GM23338 (cell line): ENCODE measurements at regions not wholly inside any gene's neighbourhood (a gene's known extent, or its start where the extent isn't known, plus 50 kb on each side); places are given as distances from the start of the nearest gene placed in this dataset.

ENCODE experiments used
- ATAC-seq: fragments of 200-7000 bp; cut with Tn5 transposase; 3 replicates; pipeline ENCODE4 v1.9.1; 2020
- DNase-seq: peaks from one replicate; pipeline ENCODE4 v3.0.0-alpha.2; 2015; ENCODE audit warnings: low spot score
- H2AFZ ChIP-seq: fragments of 200-600 bp; sonication (generic); 2 replicates; pipeline ENCODE4 v1.8.0; 2016; ENCODE audit warnings: antibody characterized with exemption, mild to moderate bottlenecking, moderate library complexity
- H3F3A ChIP-seq: fragments of 200-600 bp; sonication (generic); replicated peaks from 2 replicates; pipeline ENCODE4 v1.8.0; 2017; ENCODE audit warnings: antibody characterized with exemption, mixed run types, low read depth
- H3K27ac ChIP-seq: fragments of 200-600 bp; sonication (generic); 2 replicates; pipeline ENCODE4 v1.6.1; 2016; ENCODE audit warnings: low read depth
- H3K27me3 ChIP-seq: fragments of 200-600 bp; sonication (generic); 2 replicates; pipeline ENCODE4 v1.8.0; 2016; ENCODE audit warnings: mild to moderate bottlenecking, mixed run types, moderate library complexity; ENCODE audit not compliant: insufficient read depth
- H3K36me3 ChIP-seq: fragments of 200-600 bp; sonication (generic); 2 replicates; pipeline ENCODE4 v1.8.0; 2016; ENCODE audit warnings: mild to moderate bottlenecking; ENCODE audit not compliant: insufficient read depth
- H3K4me1 ChIP-seq: fragments of 200-600 bp; sonication (generic); 2 replicates; pipeline ENCODE4 v1.8.0; 2016; ENCODE audit warnings: mild to moderate bottlenecking, moderate library complexity; ENCODE audit not compliant: insufficient read depth
- H3K4me2 ChIP-seq: fragments of 200-600 bp; sonication (generic); 2 replicates; pipeline ENCODE4 v1.7.1; 2017; ENCODE audit warnings: mixed run types
- H3K4me3 ChIP-seq: fragments of 200-600 bp; sonication (generic); 2 replicates; pipeline ENCODE4 v1.6.1; 2016; ENCODE audit warnings: mixed run types
- H3K79me2 ChIP-seq: fragments of 200-600 bp; sonication (generic); replicated peaks from 2 replicates; pipeline ENCODE4 v1.8.0; 2017; ENCODE audit warnings: mild to moderate bottlenecking; ENCODE audit not compliant: insufficient read depth
- H3K9me2 ChIP-seq: fragments of 200-600 bp; sonication (generic); 2 replicates; pipeline ENCODE4 v1.8.0; 2017; ENCODE audit not compliant: insufficient read depth
- H4K20me1 ChIP-seq: fragments of 200-600 bp; sonication (generic); replicated peaks from 2 replicates; pipeline ENCODE4 v1.8.0; 2017; ENCODE audit warnings: mild to moderate bottlenecking; ENCODE audit not compliant: insufficient read depth
- H3K27ac Mint-ChIP-seq: 2 replicates; pipeline ENCODE4 v1.8.0; 2020; ENCODE audit warnings: inconsistent platforms, mild to moderate bottlenecking, moderate library complexity, mixed read lengths
- H3K27me3 Mint-ChIP-seq: 3 replicates; pipeline ENCODE4 v1.8.0; 2022; ENCODE audit warnings: low read depth, mild to moderate bottlenecking, moderate library complexity, mixed read lengths, inconsistent platforms; ENCODE audit not compliant: insufficient read depth, poor library complexity
- H3K36me3 Mint-ChIP-seq: 3 replicates; pipeline ENCODE4 v1.8.0; 2021; ENCODE audit warnings: low read depth, mild to moderate bottlenecking, inconsistent platforms, moderate library complexity, mixed read lengths
- H3K4me1 Mint-ChIP-seq: 3 replicates; pipeline ENCODE4 v1.8.0; 2020; ENCODE audit warnings: mild to moderate bottlenecking, inconsistent platforms, mixed read lengths
- H3K4me3 Mint-ChIP-seq: 3 replicates; pipeline ENCODE4 v1.8.0; 2021; ENCODE audit warnings: moderate library complexity, mild to moderate bottlenecking, inconsistent platforms, mixed read lengths
- H3K9me3 Mint-ChIP-seq: 3 replicates; pipeline ENCODE4 v1.8.0; 2020; ENCODE audit warnings: moderate library complexity, mild to moderate bottlenecking, inconsistent platforms, mixed read lengths
- CREB1 ChIP-seq: fragments of 250-450 bp; sonication (Bioruptor Pico); IDR thresholded peaks from 2 replicates; pipeline ENCODE4 v1.5.0; 2020; ENCODE audit warnings: low read depth, mild to moderate bottlenecking, moderate library complexity
- CTCF ChIP-seq, 2 experiments: fragments of 200-600 bp in 1 of 2; sonication (generic) in 1 of 2; conservative IDR thresholded peaks; 2 replicates each; pipeline versions ENCODE4 v1.5.1 to v1.6.1; 2016 to 2017; ENCODE audit warnings: antibody characterized with exemption in 2 of 2, low read depth in 2 of 2, mild to moderate bottlenecking in 2 of 2, moderate library complexity in 1 of 2
- ETS1 ChIP-seq: IDR thresholded peaks from 2 replicates; pipeline ENCODE4 v1.6.1; 2016; ENCODE audit warnings: antibody characterized with exemption
- EZH2 ChIP-seq: fragments of 200-600 bp; sonication (generic); IDR thresholded peaks from one replicate; pipeline ENCODE4 v1.8.0; 2017; ENCODE audit warnings: antibody characterized with exemption, mild to moderate bottlenecking, low read depth; ENCODE audit not compliant: unreplicated experiment
- JUNB ChIP-seq: IDR thresholded peaks from one replicate; pipeline ENCODE4 v1.6.1; 2016; ENCODE audit warnings: antibody characterized with exemption; ENCODE audit not compliant: unreplicated experiment
- NANOG ChIP-seq: IDR thresholded peaks from 2 replicates; pipeline ENCODE4 v1.6.1; 2016; ENCODE audit warnings: antibody characterized with exemption, borderline replicate concordance
- POLR2AphosphoS5 ChIP-seq: IDR thresholded peaks from 2 replicates; pipeline ENCODE4 v1.6.1; 2016; ENCODE audit warnings: antibody characterized with exemption, low read depth
- REST ChIP-seq: IDR thresholded peaks from one replicate; pipeline ENCODE4 v1.6.1; 2018; ENCODE audit warnings: antibody characterized with exemption; ENCODE audit not compliant: unreplicated experiment
- STAT1 ChIP-seq: IDR thresholded peaks from one replicate; pipeline ENCODE4 v1.6.1; 2016; ENCODE audit warnings: antibody characterized with exemption; ENCODE audit not compliant: unreplicated experiment
- ZNF114 ChIP-seq: fragments of 250-450 bp; sonication (Bioruptor Pico); IDR thresholded peaks from 2 replicates; pipeline ENCODE4 v1.5.0; 2020; ENCODE audit warnings: mild to moderate bottlenecking, moderate library complexity
- ZNF331 ChIP-seq: fragments of 250-450 bp; sonication (Bioruptor Pico); IDR thresholded peaks from 2 replicates; pipeline ENCODE4 v1.5.0; 2020; ENCODE audit warnings: low read depth, mild to moderate bottlenecking, moderate library complexity
- ZNF462 ChIP-seq: fragments of 250-450 bp; sonication (Bioruptor Pico); IDR thresholded peaks from 2 replicates; pipeline ENCODE4 v1.5.0; 2020; ENCODE audit warnings: mild to moderate bottlenecking, moderate library complexity

- no peak for TF ChIP-seq REST
- no peak for TF ChIP-seq POLR2AphosphoS5
- TF ChIP-seq ZNF331 (CRISPR knock-in tag): no peak
These were observed 181.7 kb downstream of the ADGRA3 start (continued) for GRCh38 chr4:22334155-22334554.

GRCh38 chr4:22324422-22324821 is 191.4 kb downstream of the ADGRA3 start:
- no peak for DNase-seq
- peaks cover 10% of the 10 kb centered on the region; the same call in 1 of the 2 replicates for H3K4me1 ChIP-seq
- no peak overlapping the region for H3K4me2 ChIP-seq
- no peak overlapping the region for H2AFZ ChIP-seq
- H3K4me3 Mint-ChIP-seq: no peak overlapping the region
- ATAC-seq: no peak
- H3K27me3 Mint-ChIP-seq: no peaks in the 10 kb centered on the region
- H4K20me1 ChIP-seq: no peaks in the 10 kb centered on the region
- no peak overlapping the region for H3K27ac ChIP-seq
- H3K4me1 Mint-ChIP-seq: peaks cover 6% of the 10 kb centered on the region
- no peaks in the 10 kb centered on the region for H3F3A ChIP-seq
- H3K79me2 ChIP-seq: no peaks in the 10 kb centered on the region
- H3K9me2 ChIP-seq: 0 out of 2 replicates have a peak, but pooled peaks cover 4% of the 10 kb centered on the region
- no peaks in the 10 kb centered on the region for H3K36me3 ChIP-seq
- no peaks in the 10 kb centered on the region for H3K27me3 ChIP-seq
- no peak overlapping the region for H3K27ac Mint-ChIP-seq
- H3K36me3 Mint-ChIP-seq: peaks cover 3% of the 10 kb centered on the region; the same call in 1 of the 3 replicates
- H3K9me3 Mint-ChIP-seq: no peaks in the 10 kb centered on the region; the same call in 2 of the 3 replicates
- H3K4me3 ChIP-seq: no peak overlapping the region
- no peak for TF ChIP-seq ETS1
- no peak for TF ChIP-seq POLR2AphosphoS5
- no peak for TF ChIP-seq STAT1
- TF ChIP-seq CTCF (conservative IDR thresholded peaks at IDR 0.05; ENCODE audit: low read depth in 2 of 2): no peak
- TF ChIP-seq NANOG: no peak
- TF ChIP-seq JUNB: no peak
- TF ChIP-seq ZNF114 (CRISPR knock-in tag): no peak
- TF ChIP-seq ZNF462: no peak
- TF ChIP-seq EZH2: no peak
- TF ChIP-seq CREB1 (CRISPR knock-in tag): no peak
